Renal cortical epithelial cell (primary cell): ENCODE measurements at regions not wholly inside any gene's neighbourhood (a gene's known extent, or its start where the extent isn't known, plus 50 kb on each side); places are given as distances from the start of the nearest gene placed in this dataset.

Experiments used
- DNase-seq: peaks from one replicate; pipeline ENCODE4 v3.0.0-alpha.2; 2011; ENCODE audit warnings: low read depth

- DNase-seq: no peak
Observed at GRCh38 chr5:8393240-8393639, 524.3 kb downstream of the MTRR start.

GRCh38 chr5:8394965-8395364, 526.0 kb downstream of the MTRR start:
- no peak for DNase-seq

GRCh38 chr5:8396246-8396645, 527.3 kb downstream of the MTRR start:
- no peak for DNase-seq

- DNase-seq: peak; percentile 26
Observed at GRCh38 chr5:8396756-8397155, 527.8 kb downstream of the MTRR start.

- no peak for DNase-seq
Observed at GRCh38 chr5:8399471-8399870, 530.5 kb downstream of the MTRR start.

- DNase-seq: no peak
Observed at GRCh38 chr5:8408258-8408657, 539.3 kb downstream of the MTRR start.

GRCh38 chr5:8410618-8411017, 541.7 kb downstream of the MTRR start:
- DNase-seq: no peak

- DNase-seq: no peak
Observed at GRCh38 chr5:8413975-8414374, 545.0 kb downstream of the MTRR start.

GRCh38 chr5:8417316-8418048, 548.5 kb downstream of the MTRR start:
- no peak for DNase-seq

GRCh38 chr5:8418049-8418426, 549.1 kb downstream of the MTRR start:
- DNase-seq: peak; percentile 75

- DNase-seq: no peak
Observed at GRCh38 chr5:8429778-8430758, 561.1 kb downstream of the MTRR start.

- DNase-seq: no peak
Observed at GRCh38 chr5:8434501-8434900, 565.6 kb downstream of the MTRR start.

GRCh38 chr5:8436924-8437323, 568.0 kb downstream of the MTRR start:
- DNase-seq: no peak

GRCh38 chr5:8445139-8445538, 576.2 kb downstream of the MTRR start:
- DNase-seq: no peak

GRCh38 chr5:8446179-8446578, 577.2 kb downstream of the MTRR start:
- DNase-seq: no peak

GRCh38 chr5:8456846-8457186, 587.9 kb downstream of the MTRR start:
- DNase-seq: no peak

- peak; percentile 95 for DNase-seq
Observed at GRCh38 chr5:8457187-8458037, 588.5 kb downstream of the MTRR start.

GRCh38 chr5:8458038-8458383, 589.1 kb downstream of the MTRR start:
- DNase-seq: peak; percentile 20

GRCh38 chr5:8461543-8461942, 592.6 kb downstream of the MTRR start:
- DNase-seq: no peak

GRCh38 chr5:8462565-8462964, 593.6 kb downstream of the MTRR start:
- no peak for DNase-seq

- DNase-seq: no peak
Observed at GRCh38 chr5:8470489-8470888, 601.5 kb downstream of the MTRR start.

GRCh38 chr5:8471581-8471980, 602.6 kb downstream of the MTRR start:
- DNase-seq: peak; percentile 17
